ENCODE measurements at regions not wholly inside any gene's neighbourhood (a gene's known extent, or its start where the extent isn't known, plus 50 kb on each side); places are given as distances from the start of the nearest gene placed in this dataset.

- no peak for TF ChIP-seq ZBTB10 (tag by site-specific recombination; IDR thresholded peaks at IDR 0.05)
- no peak for TF ChIP-seq GLIS1 (tag by site-specific recombination; IDR thresholded peaks at IDR 0.05)
- no peak for TF ChIP-seq ZBTB26 (tag by site-specific recombination; optimal IDR thresholded peaks at IDR 0.05)
- no peak for TF ChIP-seq ZNF670 (tag by site-specific recombination; IDR thresholded peaks at IDR 0.05; ENCODE audit: low read depth)
- no peak for TF ChIP-seq REST (tag by site-specific recombination; IDR thresholded peaks at IDR 0.05)
- TF ChIP-seq ZNF621 (tag by site-specific recombination; IDR thresholded peaks at IDR 0.05): no peak
- TF ChIP-seq ZNF138 (tag by site-specific recombination; IDR thresholded peaks at IDR 0.05; ENCODE audit: borderline replicate concordance): no peak
Observed at GRCh38 chr4:184284742-184285141, 67.1 kb upstream of the ENPP6 start.

Data from HEK293 (cell line).